Ovary (tissue), 7 donors: ENCODE measurements at regions not wholly inside any gene's neighbourhood (a gene's known extent, or its start where the extent isn't known, plus 50 kb on each side); places are given as distances from the start of the nearest gene placed in this dataset.

Source experiments
- DNase-seq, 5 donors: peaks; one replicate each; pipeline ENCODE4 v3.0.0-alpha.2; 2019 to 2020
- H3K27ac ChIP-seq, 2 donors: fragments of 200-600 bp; one replicate each; pipeline versions ENCODE4 v1.5.1 to v1.8.0; 2019 to 2022
- H3K27me3 ChIP-seq: fragments of 200-600 bp; one replicate; pipeline ENCODE4 v1.8.0; 2022
- H3K36me3 ChIP-seq: fragments of 200-600 bp; sonication (generic); one replicate; pipeline ENCODE4 v1.5.1; 2019
- H3K4me1 ChIP-seq: one replicate; pipeline ENCODE4 v1.8.1; 2013; ENCODE audit warnings: mild to moderate bottlenecking, moderate library complexity; ENCODE audit not compliant: insufficient read depth
- H3K4me3 ChIP-seq: fragments of 200-600 bp; sonication (generic); one replicate; pipeline ENCODE4 v1.5.1; 2017
- H3K9me3 ChIP-seq, 2 donors: fragments of 200-600 bp in 1 of 2; sonication (generic) in 1 of 2; one replicate each; pipeline versions ENCODE4 v1.5.1 to v1.8.1; 2013 to 2019; ENCODE audit warnings: mild to moderate bottlenecking in 1 of 2, moderate library complexity in 1 of 2
- EP300 ChIP-seq: sonication (generic); formaldehyde crosslinking; IDR thresholded peaks from one replicate; pipeline ENCODE4 v1.6.1; 2017; ENCODE audit warnings: antibody characterized with exemption
- POLR2A ChIP-seq: fragments of 450-650 bp; IDR thresholded peaks from one replicate; pipeline ENCODE4 v1.6.1; 2017; ENCODE audit warnings: antibody characterized with exemption, mild to moderate bottlenecking, moderate library complexity
- whole genome bisulfite sequencing, 3 donors: extraction: QIAGEN DNeasy Blood & Tissue Kit in 1 of 3; methylation state at CpG; one replicate each; pipeline versions ENCODE4 v1.1.5 to v1.1.7; 2013 to 2017; 5-methylcytosine and 5-hydroxymethylcytosine counted together
- intact Hi-C, 4 donors: fragments of 100-400 bp; cut with DNase I; formaldehyde crosslinking; loops; one replicate each; pipeline versions ENCODE4 v1.11.0 to v1.15.1; 2022 to 2023
- TF ChIP-seq, protein P1 (sequence below), 3 donors: fragments of 450-650 bp in 2 of 3; fragments of 200-600 bp in 1 of 3; IDR thresholded peaks; one replicate each; pipeline versions ENCODE4 v1.5.1 to v1.8.0; 2016 to 2022; ENCODE audit warnings: antibody characterized with exemption in 3 of 3, mild to moderate bottlenecking in 1 of 3
- donor health status: DM: no; HTN: no; CAD: no; lungs with moderate emphysema.
- donor health status: DM: no; HTN: no; CAD: no.
- donor health status: Bipolar disorder and iron deficiency.
- donor health status: DM: no; HTN: no; CAD: no.
- donor health status: DM: yes; HTN: yes; CAD: no.

DNA sequence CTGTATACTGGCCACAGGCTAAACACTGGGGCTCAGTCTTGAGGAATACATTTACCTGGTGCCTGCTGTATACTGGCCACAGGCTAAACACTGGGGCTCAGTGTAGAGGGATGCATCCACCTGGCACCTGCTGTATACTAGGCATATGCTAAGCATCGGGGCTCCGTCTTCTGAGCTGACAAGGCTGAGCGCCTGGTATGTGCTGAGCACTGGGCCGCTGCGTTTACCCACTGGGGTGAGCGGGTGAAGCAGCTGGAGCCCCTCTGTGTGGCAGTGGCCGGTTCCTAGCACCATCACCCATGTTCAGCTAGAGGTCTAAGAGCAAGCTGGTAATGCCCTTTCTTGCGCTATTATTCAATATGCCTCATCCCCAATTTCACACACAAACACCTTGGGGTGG, 93.4 kb downstream of the ADRA2C start:
- H3K36me3 ChIP-seq, result no peaks in the 10 kb centered on the region
- no peak overlapping the region for H3K27ac ChIP-seq
- TF ChIP-seq EP300, result no peak
- TF ChIP-seq POLR2A, result no peak
- TF ChIP-seq, protein P1, sequence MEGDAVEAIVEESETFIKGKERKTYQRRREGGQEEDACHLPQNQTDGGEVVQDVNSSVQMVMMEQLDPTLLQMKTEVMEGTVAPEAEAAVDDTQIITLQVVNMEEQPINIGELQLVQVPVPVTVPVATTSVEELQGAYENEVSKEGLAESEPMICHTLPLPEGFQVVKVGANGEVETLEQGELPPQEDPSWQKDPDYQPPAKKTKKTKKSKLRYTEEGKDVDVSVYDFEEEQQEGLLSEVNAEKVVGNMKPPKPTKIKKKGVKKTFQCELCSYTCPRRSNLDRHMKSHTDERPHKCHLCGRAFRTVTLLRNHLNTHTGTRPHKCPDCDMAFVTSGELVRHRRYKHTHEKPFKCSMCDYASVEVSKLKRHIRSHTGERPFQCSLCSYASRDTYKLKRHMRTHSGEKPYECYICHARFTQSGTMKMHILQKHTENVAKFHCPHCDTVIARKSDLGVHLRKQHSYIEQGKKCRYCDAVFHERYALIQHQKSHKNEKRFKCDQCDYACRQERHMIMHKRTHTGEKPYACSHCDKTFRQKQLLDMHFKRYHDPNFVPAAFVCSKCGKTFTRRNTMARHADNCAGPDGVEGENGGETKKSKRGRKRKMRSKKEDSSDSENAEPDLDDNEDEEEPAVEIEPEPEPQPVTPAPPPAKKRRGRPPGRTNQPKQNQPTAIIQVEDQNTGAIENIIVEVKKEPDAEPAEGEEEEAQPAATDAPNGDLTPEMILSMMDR (IDR thresholded peaks at IDR 0.05), result no peak
- no peak for DNase-seq
- H3K4me3 ChIP-seq, result no peak overlapping the region
- no peaks in the 10 kb centered on the region for H3K9me3 ChIP-seq
- H3K27me3 ChIP-seq, result no peaks in the 10 kb centered on the region
- H3K4me1 ChIP-seq, result no peaks in the 10 kb centered on the region
- intact Hi-C loops, result no loop called here
- WGBS, 3 donors, result 76 to 96% (median 89%) methylated on average over 8 of the region's 8 CpGs

DNA sequence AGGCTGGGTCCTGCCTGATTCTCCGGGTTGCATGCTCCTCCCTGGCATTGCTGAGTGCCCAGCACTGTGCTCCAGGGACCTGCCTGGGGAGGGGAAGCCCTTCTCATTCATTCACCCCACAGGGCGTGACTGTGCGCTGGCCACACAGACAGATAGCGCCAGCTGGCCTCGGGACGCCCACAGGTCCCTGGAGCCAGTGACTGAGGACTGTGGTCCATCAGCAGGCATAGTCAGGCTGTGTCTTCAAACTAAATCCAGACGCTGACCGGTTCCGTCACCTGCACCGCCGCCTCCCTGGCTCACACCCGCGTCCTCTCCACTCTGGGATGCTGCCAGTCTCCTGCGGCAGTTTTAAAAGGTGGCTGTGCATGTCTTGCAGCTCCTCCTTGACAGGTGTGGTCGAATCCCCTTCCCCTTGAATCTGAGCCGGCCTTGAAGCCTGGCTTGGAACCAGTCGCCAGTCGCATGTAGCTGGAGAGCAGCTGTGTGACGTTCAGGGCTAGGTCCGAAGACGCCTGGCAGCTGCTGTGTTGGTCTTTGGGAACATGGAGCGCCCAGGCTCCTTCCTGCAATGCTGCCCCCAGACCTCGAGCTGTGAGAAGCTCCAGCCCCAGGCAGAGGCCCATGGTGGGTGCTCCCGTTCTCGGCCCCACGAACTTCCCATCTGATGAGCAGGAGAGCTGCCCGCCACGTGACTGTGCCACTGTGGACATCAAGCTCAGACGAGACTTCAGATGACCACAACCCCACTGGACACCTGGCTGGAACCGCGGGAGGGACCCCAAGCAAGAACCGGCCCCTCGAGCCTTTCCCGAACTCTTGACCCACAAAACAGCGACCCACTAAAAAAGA, 94.1 kb downstream of the ADRA2C start:
- 59 to 67% (median 66%) methylated on average over 33 to 35 of the region's 35 CpGs for WGBS, 3 donors
- Histone ChIP-seq H3K9me3 (no peaks in the 10 kb centered on the region), H3K36me3 (no peaks in the 10 kb centered on the region), H3K4me3 (no peak overlapping the region), H3K27me3 (no peaks in the 10 kb centered on the region), H3K4me1 (no peaks in the 10 kb centered on the region), H3K27ac (no peak overlapping the region)
- TF ChIP-seq POLR2A, result no peak
- TF ChIP-seq, protein P1 (IDR thresholded peaks at IDR 0.05), result no peak
- no peak for TF ChIP-seq EP300
- DNase-seq, result no peak
- intact Hi-C loops, result no loop called here

DNA sequence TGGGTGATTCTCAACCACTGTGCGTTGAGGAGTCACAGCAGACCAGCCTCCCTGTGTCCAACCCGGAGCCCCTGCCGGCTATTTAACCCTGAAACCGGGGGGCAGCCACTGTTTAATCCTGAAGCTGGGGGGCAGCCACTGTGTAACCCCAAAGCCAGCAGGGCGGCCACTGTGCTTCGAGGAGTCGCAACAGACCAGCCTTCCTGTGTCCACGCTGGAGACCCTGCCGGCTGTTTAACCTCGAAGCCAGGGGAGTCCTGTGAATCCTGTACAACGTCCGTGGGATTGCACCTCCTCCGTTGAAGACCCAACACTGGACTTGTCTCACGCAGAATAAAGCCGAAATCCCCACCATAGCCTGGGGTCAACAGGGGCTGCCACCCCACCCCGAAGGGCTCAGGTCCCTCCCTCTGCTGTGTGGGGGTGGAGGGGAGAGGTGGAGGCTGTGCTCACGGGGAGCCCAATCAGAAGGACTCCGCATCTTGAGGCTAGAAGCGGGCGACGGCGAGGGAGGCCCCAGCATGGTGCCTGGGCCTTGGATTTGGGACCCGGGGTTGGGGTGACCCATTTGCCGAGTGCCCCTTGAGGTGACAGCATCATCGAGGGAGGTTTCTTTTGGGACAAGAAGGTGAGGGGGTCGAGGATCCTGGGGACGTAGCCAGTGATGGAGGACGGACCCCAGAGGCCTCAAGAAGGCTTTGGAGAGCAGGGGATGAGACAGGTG, 94.9 kb downstream of the ADRA2C start:
- no peaks in the 10 kb centered on the region for H3K36me3 ChIP-seq
- WGBS, 3 donors, result 80 to 84% (median 82%) methylated on average over 28 of the region's 28 CpGs
- H3K4me1 ChIP-seq, result no peaks in the 10 kb centered on the region
- DNase-seq, result no peak
- H3K27me3 ChIP-seq, result no peaks in the 10 kb centered on the region
- intact Hi-C loops, result no loop called here
- TF ChIP-seq POLR2A (no peak), EP300 (no peak)
- TF ChIP-seq, protein P1 (IDR thresholded peaks at IDR 0.05), result no peak
- H3K27ac ChIP-seq, result no peak overlapping the region
- H3K9me3 ChIP-seq, result no peaks in the 10 kb centered on the region
- H3K4me3 ChIP-seq, result no peak overlapping the region

DNA sequence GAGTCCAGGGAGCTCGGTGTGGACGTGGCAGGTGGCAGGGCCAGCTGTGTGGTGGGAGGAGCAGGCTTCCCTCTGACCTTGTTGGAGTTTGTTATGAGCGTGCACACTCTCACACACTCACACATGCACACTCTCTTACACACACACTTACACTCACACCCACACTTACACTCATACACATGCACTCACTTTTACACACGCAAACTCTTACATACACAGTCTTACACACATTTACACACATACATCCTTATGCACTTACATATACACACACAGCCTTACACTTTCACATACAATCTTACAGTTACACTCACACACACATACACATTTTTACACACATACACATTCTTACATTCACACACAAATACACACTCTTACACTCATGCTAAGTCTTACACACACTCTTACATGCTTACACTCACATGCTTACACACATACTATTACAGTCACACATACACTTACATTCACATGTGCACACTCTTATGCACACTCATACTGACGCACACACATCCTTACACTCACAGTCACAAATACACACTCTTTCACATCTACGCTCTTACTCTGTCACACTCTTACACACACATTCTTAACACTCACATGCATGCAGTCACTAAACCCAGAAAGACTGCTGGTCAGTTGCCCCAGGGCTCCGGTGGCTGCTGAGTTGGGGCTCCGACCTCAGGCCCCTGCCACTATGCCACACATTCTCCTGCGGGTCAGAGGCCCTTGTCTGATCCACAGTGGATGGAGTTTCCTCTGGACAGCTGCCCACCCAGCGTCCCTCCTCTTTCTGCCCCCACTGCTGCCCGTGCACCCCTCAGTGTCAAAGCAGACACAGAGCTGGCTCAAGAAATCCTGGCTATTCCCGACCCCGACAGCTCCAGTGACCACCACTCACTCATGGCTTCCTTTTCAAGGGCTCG, 95.8 kb downstream of the ADRA2C start:
- H3K27me3 ChIP-seq, result no peaks in the 10 kb centered on the region
- H3K36me3 ChIP-seq, result no peaks in the 10 kb centered on the region
- H3K4me1 ChIP-seq, result no peaks in the 10 kb centered on the region
- WGBS, 3 donors, result 44 to 55% (median 54%) methylated on average over 14 of the region's 14 CpGs
- H3K9me3 ChIP-seq, result no peaks in the 10 kb centered on the region
- intact Hi-C loops, result no loop called here
- H3K4me3 ChIP-seq, result no peak overlapping the region
- TF ChIP-seq, protein P1 (IDR thresholded peaks at IDR 0.05), result no peak
- TF ChIP-seq EP300, result no peak
- TF ChIP-seq POLR2A, result no peak
- DNase-seq, result no peak
- H3K27ac ChIP-seq, result no peak overlapping the region
